Thymus (tissue), 11 donors: ENCODE measurements at regions not wholly inside any gene's neighbourhood (a gene's known extent, or its start where the extent isn't known, plus 50 kb on each side); places are given as distances from the start of the nearest gene placed in this dataset.

Experiments used
- DNase-seq, 9 donors: peaks; one replicate each; pipeline ENCODE4 v3.0.0-alpha.2; 2013; ENCODE audit warnings: low spot score in 9 of 9, low read depth in 6 of 9, missing footprints in 1 of 9
- H3K27ac ChIP-seq, 2 donors: one replicate each; pipeline ENCODE4 v1.5.1; 2013; ENCODE audit warnings: control low read depth in 1 of 2, low read depth in 1 of 2, low read length in 1 of 2, mild to moderate bottlenecking in 1 of 2, moderate library complexity in 1 of 2
- H3K27me3 ChIP-seq, 2 donors: one replicate each; pipeline ENCODE4 v1.5.1; 2013; ENCODE audit warnings: low read length in 1 of 2; ENCODE audit not compliant: control insufficient read depth in 2 of 2, insufficient read depth in 1 of 2
- H3K36me3 ChIP-seq, 2 donors: one replicate each; pipeline ENCODE4 v1.5.1; 2013; ENCODE audit warnings: low read length in 1 of 2, mild to moderate bottlenecking in 1 of 2, moderate library complexity in 1 of 2; ENCODE audit not compliant: control insufficient read depth in 2 of 2, insufficient read depth in 2 of 2
- H3K4me1 ChIP-seq, 2 donors: one replicate each; pipeline ENCODE4 v1.5.1; 2013; ENCODE audit warnings: low read length in 2 of 2; ENCODE audit not compliant: control insufficient read depth in 2 of 2, insufficient read depth in 2 of 2
- H3K4me3 ChIP-seq, 2 donors: one replicate each; pipeline ENCODE4 v1.5.1; 2013; ENCODE audit warnings: low read length in 2 of 2, control low read depth in 1 of 2, mild to moderate bottlenecking in 1 of 2
- H3K9me3 ChIP-seq, 2 donors: one replicate each; pipeline ENCODE4 v1.5.1; 2013; ENCODE audit warnings: low read length in 1 of 2, mild to moderate bottlenecking in 1 of 2; ENCODE audit not compliant: control insufficient read depth in 2 of 2, insufficient read depth in 1 of 2
- WGBS: extraction: QIAGEN DNeasy Blood & Tissue Kit; methylation state at CpG from one replicate; pipeline ENCODE4 v1.1.7; 2013; 5-methylcytosine and 5-hydroxymethylcytosine counted together
- donor health status: healthy.

- Histone ChIP-seq H3K27me3 (no peaks in the 10 kb centered on the region), H3K4me3 (no peak overlapping the region), H3K4me1 (no peaks in the 10 kb centered on the region), H3K9me3 (no peaks in the 10 kb centered on the region), H3K36me3 (no peaks in the 10 kb centered on the region), H3K27ac (no peak overlapping the region)
- no peak for DNase-seq
- 96% methylated on average over 2 of the region's 2 CpGs for WGBS
Observed at GRCh38 chr1:209391792-209392191, 191.7 kb upstream of the CAMK1G start.

GRCh38 chr1:209395169-209395568 is 188.3 kb upstream of the CAMK1G start:
- WGBS = 78% methylated on average over 7 of the region's 7 CpGs
- Histone ChIP-seq H3K4me3 (no peak overlapping the region), H3K27ac (no peak overlapping the region), H3K4me1 (peaks cover 0 to 4% of the 10 kb centered on the region in 2 donors), H3K9me3 (no peaks in the 10 kb centered on the region), H3K36me3 (no peaks in the 10 kb centered on the region), H3K27me3 (no peaks in the 10 kb centered on the region)
- DNase-seq = no peak

- Histone ChIP-seq H3K4me1 (peaks cover 0 to 4% of the 10 kb centered on the region in 2 donors), H3K9me3 (no peaks in the 10 kb centered on the region), H3K4me3 (no peak overlapping the region), H3K27ac (no peak overlapping the region), H3K27me3 (no peaks in the 10 kb centered on the region), H3K36me3 (no peaks in the 10 kb centered on the region)
- 71% methylated on average over 6 of the region's 6 CpGs for WGBS
- DNase-seq = no peak
Observed at GRCh38 chr1:209397371-209397770, 186.1 kb upstream of the CAMK1G start.

- Histone ChIP-seq H3K27ac (no peak overlapping the region), H3K36me3 (no peaks in the 10 kb centered on the region), H3K4me3 (no peak overlapping the region), H3K27me3 (no peaks in the 10 kb centered on the region), H3K4me1 (peaks cover 0 to 4% of the 10 kb centered on the region in 2 donors), H3K9me3 (no peaks in the 10 kb centered on the region)
- no peak for DNase-seq
- 97% methylated on average over 3 of the region's 3 CpGs for WGBS
Observed at GRCh38 chr1:209397910-209398309, 185.6 kb upstream of the CAMK1G start.

GRCh38 chr1:209398313-209398991 is 185.1 kb upstream of the CAMK1G start:
- Histone ChIP-seq H3K27me3 (no peaks in the 10 kb centered on the region), H3K27ac (no peak overlapping the region), H3K9me3 (no peaks in the 10 kb centered on the region), H3K36me3 (no peaks in the 10 kb centered on the region), H3K4me3 (no peak overlapping the region), H3K4me1 (peaks cover 0 to 4% of the 10 kb centered on the region in 2 donors)
- DNase-seq = peak in 1 of 9 donors; percentile 13
- whole genome bisulfite sequencing = 33% methylated on average over 5 of the region's 5 CpGs

- H3K27ac ChIP-seq = no peak overlapping the region
- H3K36me3 ChIP-seq = no peaks in the 10 kb centered on the region
- peaks cover 0 to 4% of the 10 kb centered on the region in 2 donors for H3K4me1 ChIP-seq
- WGBS = 94% methylated on average over 1 of the region's 1 CpG
- no peak overlapping the region for H3K4me3 ChIP-seq
- DNase-seq = no peak
- no peaks in the 10 kb centered on the region for H3K9me3 ChIP-seq
- peaks cover 0 to 2% of the 10 kb centered on the region in 2 donors for H3K27me3 ChIP-seq
Observed at GRCh38 chr1:209399800-209400199, 183.7 kb upstream of the CAMK1G start.

- Histone ChIP-seq H3K36me3 (no peaks in the 10 kb centered on the region), H3K27ac (no peak overlapping the region), H3K9me3 (no peaks in the 10 kb centered on the region), H3K4me3 (no peak overlapping the region), H3K27me3 (peaks cover 0 to 2% of the 10 kb centered on the region in 2 donors), H3K4me1 (peaks cover 0 to 4% of the 10 kb centered on the region in 2 donors)
- DNase-seq = no peak
- 95% methylated on average over 7 of the region's 7 CpGs for WGBS
Observed at GRCh38 chr1:209400351-209401220, 182.9 kb upstream of the CAMK1G start.

GRCh38 chr1:209402697-209403096 is 180.8 kb upstream of the CAMK1G start:
- no peak overlapping the region for H3K27ac ChIP-seq
- H3K36me3 ChIP-seq = no peaks in the 10 kb centered on the region
- WGBS = 84% methylated on average over 2 of the region's 2 CpGs
- H3K27me3 ChIP-seq = peaks cover 0 to 2% of the 10 kb centered on the region in 2 donors
- no peak overlapping the region for H3K4me3 ChIP-seq
- no peaks in the 10 kb centered on the region for H3K9me3 ChIP-seq
- peaks cover 0 to 4% of the 10 kb centered on the region in 2 donors for H3K4me1 ChIP-seq
- DNase-seq = no peak

- H3K36me3 ChIP-seq = no peaks in the 10 kb centered on the region
- WGBS = 96% methylated on average over 7 of the region's 7 CpGs
- no peak for DNase-seq
- H3K27me3 ChIP-seq = peaks cover 0 to 2% of the 10 kb centered on the region in 2 donors
- no peak overlapping the region for H3K4me3 ChIP-seq
- no peaks in the 10 kb centered on the region for H3K9me3 ChIP-seq
- H3K4me1 ChIP-seq = peaks cover 0 to 4% of the 10 kb centered on the region in 2 donors
- no peak overlapping the region for H3K27ac ChIP-seq
Observed at GRCh38 chr1:209403921-209404320, 179.6 kb upstream of the CAMK1G start.
